ENCODE measurements at regions not wholly inside any gene's neighbourhood (a gene's known extent, or its start where the extent isn't known, plus 50 kb on each side); places are given as distances from the start of the nearest gene placed in this dataset.

DNA sequence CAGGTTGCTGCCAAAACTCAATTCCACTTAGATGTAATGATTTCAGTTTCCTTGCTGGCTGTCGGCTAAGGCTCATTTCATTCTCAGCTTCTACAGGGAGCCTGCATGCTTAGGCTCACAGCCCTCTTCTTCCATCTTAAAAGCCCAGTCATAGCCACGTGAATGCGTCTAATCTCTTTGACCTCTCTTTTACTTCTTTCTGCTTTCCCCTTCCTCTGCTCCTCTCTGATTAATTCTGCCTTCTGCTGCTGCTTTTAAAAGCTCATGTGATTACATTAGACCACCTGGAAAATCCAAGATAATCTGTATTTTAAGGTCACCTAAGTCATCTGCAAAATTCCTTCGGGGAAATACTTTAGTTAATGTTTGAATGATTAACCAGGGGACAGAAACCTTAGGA lies 812.8 kb upstream of the BRINP3 start (continued):
- TF ChIP-seq, protein P1, sequence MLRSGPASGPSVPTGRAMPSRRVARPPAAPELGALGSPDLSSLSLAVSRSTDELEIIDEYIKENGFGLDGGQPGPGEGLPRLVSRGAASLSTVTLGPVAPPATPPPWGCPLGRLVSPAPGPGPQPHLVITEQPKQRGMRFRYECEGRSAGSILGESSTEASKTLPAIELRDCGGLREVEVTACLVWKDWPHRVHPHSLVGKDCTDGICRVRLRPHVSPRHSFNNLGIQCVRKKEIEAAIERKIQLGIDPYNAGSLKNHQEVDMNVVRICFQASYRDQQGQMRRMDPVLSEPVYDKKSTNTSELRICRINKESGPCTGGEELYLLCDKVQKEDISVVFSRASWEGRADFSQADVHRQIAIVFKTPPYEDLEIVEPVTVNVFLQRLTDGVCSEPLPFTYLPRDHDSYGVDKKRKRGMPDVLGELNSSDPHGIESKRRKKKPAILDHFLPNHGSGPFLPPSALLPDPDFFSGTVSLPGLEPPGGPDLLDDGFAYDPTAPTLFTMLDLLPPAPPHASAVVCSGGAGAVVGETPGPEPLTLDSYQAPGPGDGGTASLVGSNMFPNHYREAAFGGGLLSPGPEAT (IDR thresholded peaks at IDR 0.05; ENCODE audit: low read depth), result no peak

DNA sequence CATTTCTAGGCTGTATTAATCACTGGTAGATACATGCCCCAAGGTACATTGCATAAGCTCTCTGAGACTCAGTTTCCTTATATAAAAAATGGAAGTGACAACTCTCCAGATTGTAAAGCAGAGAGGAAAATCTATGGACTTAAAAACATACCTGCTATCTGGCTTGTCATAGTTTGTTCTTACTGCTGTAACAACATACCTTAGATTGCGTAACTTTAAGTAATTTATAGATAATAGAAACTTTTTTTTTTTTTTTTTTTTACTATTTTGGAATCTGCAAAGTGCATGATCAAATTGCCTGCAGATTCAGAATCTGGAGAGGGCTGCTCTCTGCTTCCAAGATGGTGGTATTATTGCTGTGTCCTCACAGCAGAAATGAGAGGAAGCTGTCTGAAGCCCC lies 827.7 kb upstream of the BRINP3 start:
- ChIA-PET POLR2A (no interaction called here), RAD21 (ENCODE audit: unreplicated experiment) (no interaction called here), CTCF (no interaction called here), SMC1A (ENCODE audit: uncharacterized antibody, unreplicated experiment) (no interaction called here)
- H3K36me3 ChIP-seq (ENCODE audit: control insufficient read depth in 2 of 2, insufficient read depth in 2 of 2, low read length in 1 of 2), result no peaks in the 10 kb centered on the region
- no peak for DNase-seq (ENCODE audit: low read depth, low spot score)
- intact Hi-C loops (cut with micrococcal nuclease; ENCODE audit: unreplicated experiment) (no loop called here), in situ Hi-C loops (cut with MboI) (no loop called here)
- H3K9me3 ChIP-seq (replicated peaks; ENCODE audit: control insufficient read depth, insufficient read depth, low read length), result no peaks in the 10 kb centered on the region; the same call in 2 of the 3 replicates
- no peaks in the 10 kb centered on the region for H4K20me1 ChIP-seq (ENCODE audit: control insufficient read depth, insufficient read depth)
- H3K4me1 ChIP-seq (ENCODE audit: control insufficient read depth, insufficient read depth, low read length), result no peaks in the 10 kb centered on the region
- FAIRE-seq, result no peak
- no peaks in the 10 kb centered on the region for H3K79me2 ChIP-seq (ENCODE audit: control insufficient read depth, insufficient read depth, low read length)
- H3K4me2 ChIP-seq (ENCODE audit: control insufficient read depth, insufficient read depth), result no peak overlapping the region
- no peak overlapping the region for H3K4me3 ChIP-seq
- WGBS (ENCODE audit: insufficient coverage, insufficient replicate concordance, low lambda C conversion rate, missing lambda C conversion rate), result 0% methylated on average over 1 of the region's 1 CpG
- H2AFZ ChIP-seq (ENCODE audit: control insufficient read depth, low read depth, low read length), result no peak overlapping the region
- no peak overlapping the region for H3K9ac ChIP-seq (ENCODE audit: control insufficient read depth, insufficient read depth, low read length)
- no TSS peak for BruUV-seq (replicated peaks)
- H3K27ac ChIP-seq (ENCODE audit: control insufficient read depth, insufficient read depth), result no peak overlapping the region
- no peaks in the 10 kb centered on the region for H3K27me3 ChIP-seq (replicated peaks in 1 of 2; ENCODE audit: control insufficient read depth in 2 of 2, insufficient read depth in 2 of 2, low read length in 1 of 2)
- ATAC-seq, result no peak
- no peak for TF ChIP-seq MYB (IDR thresholded peaks at IDR 0.05; ENCODE audit: borderline replicate concordance, low read depth, low read length)
- TF ChIP-seq, protein P2, sequence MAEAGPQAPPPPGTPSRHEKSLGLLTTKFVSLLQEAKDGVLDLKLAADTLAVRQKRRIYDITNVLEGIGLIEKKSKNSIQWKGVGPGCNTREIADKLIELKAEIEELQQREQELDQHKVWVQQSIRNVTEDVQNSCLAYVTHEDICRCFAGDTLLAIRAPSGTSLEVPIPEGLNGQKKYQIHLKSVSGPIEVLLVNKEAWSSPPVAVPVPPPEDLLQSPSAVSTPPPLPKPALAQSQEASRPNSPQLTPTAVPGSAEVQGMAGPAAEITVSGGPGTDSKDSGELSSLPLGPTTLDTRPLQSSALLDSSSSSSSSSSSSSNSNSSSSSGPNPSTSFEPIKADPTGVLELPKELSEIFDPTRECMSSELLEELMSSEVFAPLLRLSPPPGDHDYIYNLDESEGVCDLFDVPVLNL (IDR thresholded peaks at IDR 0.05; ENCODE audit: low read depth, low read length), result no peak
- no peak for TF ChIP-seq EZH2 (IDR thresholded peaks at IDR 0.05; ENCODE audit: borderline replicate concordance, control insufficient read depth, low read depth, low read length)
- TF ChIP-seq, protein P3, sequence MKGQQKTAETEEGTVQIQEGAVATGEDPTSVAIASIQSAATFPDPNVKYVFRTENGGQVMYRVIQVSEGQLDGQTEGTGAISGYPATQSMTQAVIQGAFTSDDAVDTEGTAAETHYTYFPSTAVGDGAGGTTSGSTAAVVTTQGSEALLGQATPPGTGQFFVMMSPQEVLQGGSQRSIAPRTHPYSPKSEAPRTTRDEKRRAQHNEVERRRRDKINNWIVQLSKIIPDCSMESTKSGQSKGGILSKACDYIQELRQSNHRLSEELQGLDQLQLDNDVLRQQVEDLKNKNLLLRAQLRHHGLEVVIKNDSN (IDR thresholded peaks at IDR 0.05; ENCODE audit: borderline replicate concordance, extremely low read length, insufficient read depth, low read depth, low read length), result no peak
- no peak for TF ChIP-seq RAD21 (IDR thresholded peaks at IDR 0.05; ENCODE audit: insufficient read depth, low read depth, low read length)
- TF ChIP-seq BHLHE40 (IDR thresholded peaks at IDR 0.05; ENCODE audit: borderline replicate concordance in 1 of 2, low read depth in 2 of 2, low read length in 1 of 2), result no peak
- no peak for TF ChIP-seq EP300 (IDR thresholded peaks at IDR 0.05; ENCODE audit: borderline replicate concordance in 1 of 2, control insufficient read depth in 1 of 2, low read depth in 2 of 2, low read length in 2 of 2)
- no peak for TF ChIP-seq TARDBP (IDR thresholded peaks at IDR 0.05; ENCODE audit: borderline replicate concordance)
- TF ChIP-seq SUZ12 (IDR thresholded peaks at IDR 0.05; ENCODE audit: unreplicated experiment), result no peak
- TF ChIP-seq, protein P4, sequence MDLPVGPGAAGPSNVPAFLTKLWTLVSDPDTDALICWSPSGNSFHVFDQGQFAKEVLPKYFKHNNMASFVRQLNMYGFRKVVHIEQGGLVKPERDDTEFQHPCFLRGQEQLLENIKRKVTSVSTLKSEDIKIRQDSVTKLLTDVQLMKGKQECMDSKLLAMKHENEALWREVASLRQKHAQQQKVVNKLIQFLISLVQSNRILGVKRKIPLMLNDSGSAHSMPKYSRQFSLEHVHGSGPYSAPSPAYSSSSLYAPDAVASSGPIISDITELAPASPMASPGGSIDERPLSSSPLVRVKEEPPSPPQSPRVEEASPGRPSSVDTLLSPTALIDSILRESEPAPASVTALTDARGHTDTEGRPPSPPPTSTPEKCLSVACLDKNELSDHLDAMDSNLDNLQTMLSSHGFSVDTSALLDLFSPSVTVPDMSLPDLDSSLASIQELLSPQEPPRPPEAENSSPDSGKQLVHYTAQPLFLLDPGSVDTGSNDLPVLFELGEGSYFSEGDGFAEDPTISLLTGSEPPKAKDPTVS (IDR thresholded peaks at IDR 0.05; ENCODE audit: low read depth, low read length), result no peak
- no peak for TF ChIP-seq ETV6 (conservative IDR thresholded peaks at IDR 0.05 in 1 of 2, IDR thresholded peaks at IDR 0.05 in 1 of 2; ENCODE audit: borderline replicate concordance in 1 of 2, low read depth in 1 of 2)
- no peak for TF ChIP-seq CHD2 (IDR thresholded peaks at IDR 0.05; ENCODE audit: borderline replicate concordance, low read depth, low read length)
- no peak for TF ChIP-seq STAT3 (IDR thresholded peaks at IDR 0.05; ENCODE audit: low read depth, low read length)
- TF ChIP-seq IKZF2 (IDR thresholded peaks at IDR 0.05), result no peak
- no peak for TF ChIP-seq ZNF24 (IDR thresholded peaks at IDR 0.05)
- TF ChIP-seq TCF3 (IDR thresholded peaks at IDR 0.05; ENCODE audit: borderline replicate concordance, insufficient read depth, low read depth, low read length), result no peak
- no peak for TF ChIP-seq RBBP5 (conservative IDR thresholded peaks at IDR 0.05)

Measured in GM12878 (cell line).